ENCODE measurements at regions not wholly inside any gene's neighbourhood (a gene's known extent, or its start where the extent isn't known, plus 50 kb on each side); places are given as distances from the start of the nearest gene placed in this dataset.

GRCh38 chr12:61871485-61871810 is 388.8 kb upstream of the USP15 start:
- no peak for DNase-seq (ENCODE audit: low read depth in 2 of 2)

GRCh38 chr12:61879229-61879628 is 381.0 kb upstream of the USP15 start:
- no peak for DNase-seq (ENCODE audit: low read depth in 2 of 2)

GRCh38 chr12:61880186-61880585 is 380.0 kb upstream of the USP15 start:
- no peak for DNase-seq (ENCODE audit: low read depth in 2 of 2)

- no peak for DNase-seq (ENCODE audit: low read depth in 2 of 2)
Measured at GRCh38 chr12:61891632-61892031, 368.6 kb upstream of the USP15 start.

- DNase-seq (ENCODE audit: low read depth in 2 of 2), result no peak
Measured at GRCh38 chr12:61894168-61894567, 366.0 kb upstream of the USP15 start.

GRCh38 chr12:61896436-61896835 is 363.8 kb upstream of the USP15 start:
- no peak for DNase-seq (ENCODE audit: low read depth in 2 of 2)

- DNase-seq (ENCODE audit: low read depth in 2 of 2), result no peak
Measured at GRCh38 chr12:61902403-61902802, 357.8 kb upstream of the USP15 start.

GRCh38 chr12:61911113-61911512 is 349.1 kb upstream of the USP15 start:
- DNase-seq (ENCODE audit: low read depth in 2 of 2), result no peak

- no peak for DNase-seq (ENCODE audit: low read depth in 2 of 2)
Measured at GRCh38 chr12:61915420-61915819, 344.8 kb upstream of the USP15 start.

GRCh38 chr12:61916831-61917230 is 343.4 kb upstream of the USP15 start:
- peak in 1 of 2 experiments; percentile 2 for DNase-seq (ENCODE audit: low read depth in 2 of 2)

GRCh38 chr12:61919686-61920085 is 340.5 kb upstream of the USP15 start:
- no peak for DNase-seq (ENCODE audit: low read depth in 2 of 2)

- no peak for DNase-seq (ENCODE audit: low read depth in 2 of 2)
Measured at GRCh38 chr12:61920230-61920629, 340.0 kb upstream of the USP15 start.

- DNase-seq (ENCODE audit: low read depth in 2 of 2), result no peak
Measured at GRCh38 chr12:61923152-61923551, 337.1 kb upstream of the USP15 start.

- no peak for DNase-seq (ENCODE audit: low read depth in 2 of 2)
Measured at GRCh38 chr12:61934564-61934963, 325.6 kb upstream of the USP15 start.

GRCh38 chr12:61939977-61940376 is 320.2 kb upstream of the USP15 start:
- DNase-seq (ENCODE audit: low read depth in 2 of 2), result no peak

- DNase-seq (ENCODE audit: low read depth in 2 of 2), result no peak
Measured at GRCh38 chr12:61956545-61956944, 303.7 kb upstream of the USP15 start.

- DNase-seq (ENCODE audit: low read depth in 2 of 2), result no peak
Measured at GRCh38 chr12:61974461-61974860, 285.7 kb upstream of the USP15 start.

- no peak for DNase-seq (ENCODE audit: low read depth in 2 of 2)
Measured at GRCh38 chr12:61985830-61986229, 274.4 kb upstream of the USP15 start.

GRCh38 chr12:61987173-61987572 is 273.0 kb upstream of the USP15 start:
- no peak for DNase-seq (ENCODE audit: low read depth in 2 of 2)

- DNase-seq (ENCODE audit: low read depth in 2 of 2), result no peak
Measured at GRCh38 chr12:61991661-61992060, 268.5 kb upstream of the USP15 start.

- peak; percentile 5 to 12 for DNase-seq (ENCODE audit: low read depth in 2 of 2)
Measured at GRCh38 chr12:61993734-61994345, 266.4 kb upstream of the USP15 start.

GRCh38 chr12:61996717-61997116 is 263.5 kb upstream of the USP15 start:
- no peak for DNase-seq (ENCODE audit: low read depth in 2 of 2)

- DNase-seq (ENCODE audit: low read depth in 2 of 2), result no peak
Measured at GRCh38 chr12:61998791-61999190, 261.4 kb upstream of the USP15 start.

GRCh38 chr12:61999311-61999710 is 260.9 kb upstream of the USP15 start:
- no peak for DNase-seq (ENCODE audit: low read depth in 2 of 2)

GRCh38 chr12:62001424-62001823 is 258.8 kb upstream of the USP15 start:
- DNase-seq (ENCODE audit: low read depth in 2 of 2), result no peak

All from fibroblast of skin of left biceps (primary cell).